GM06990 (cell line): ENCODE measurements at regions not wholly inside any gene's neighbourhood (a gene's known extent, or its start where the extent isn't known, plus 50 kb on each side); places are given as distances from the start of the nearest gene placed in this dataset.

ENCODE experiments used
- DNase-seq: peaks from one replicate; pipeline ENCODE4 v3.0.0-alpha.2; 2011; ENCODE audit not compliant: insufficient read length; ENCODE audit errors: extremely low read depth
- H3K27me3 ChIP-seq: replicated peaks from 2 replicates; pipeline ENCODE4 v1.6.0; 2011; ENCODE audit warnings: low read length; ENCODE audit not compliant: control insufficient read depth, insufficient read depth
- H3K36me3 ChIP-seq: 2 replicates; pipeline ENCODE4 v1.5.1; 2011; ENCODE audit warnings: low read length; ENCODE audit not compliant: control insufficient read depth, insufficient read depth
- H3K4me3 ChIP-seq: replicated peaks from 2 replicates; pipeline ENCODE4 v1.5.1; 2011; ENCODE audit warnings: low read depth, mild to moderate bottlenecking, control low read depth, low read length
- TF ChIP-seq, protein P1 (sequence below): IDR thresholded peaks from 2 replicates; pipeline ENCODE4 v1.5.1; 2011; ENCODE audit warnings: low read length, control low read depth, mild to moderate bottlenecking, inconsistent platforms; ENCODE audit not compliant: insufficient read depth, poor library complexity, severe bottlenecking

DNA sequence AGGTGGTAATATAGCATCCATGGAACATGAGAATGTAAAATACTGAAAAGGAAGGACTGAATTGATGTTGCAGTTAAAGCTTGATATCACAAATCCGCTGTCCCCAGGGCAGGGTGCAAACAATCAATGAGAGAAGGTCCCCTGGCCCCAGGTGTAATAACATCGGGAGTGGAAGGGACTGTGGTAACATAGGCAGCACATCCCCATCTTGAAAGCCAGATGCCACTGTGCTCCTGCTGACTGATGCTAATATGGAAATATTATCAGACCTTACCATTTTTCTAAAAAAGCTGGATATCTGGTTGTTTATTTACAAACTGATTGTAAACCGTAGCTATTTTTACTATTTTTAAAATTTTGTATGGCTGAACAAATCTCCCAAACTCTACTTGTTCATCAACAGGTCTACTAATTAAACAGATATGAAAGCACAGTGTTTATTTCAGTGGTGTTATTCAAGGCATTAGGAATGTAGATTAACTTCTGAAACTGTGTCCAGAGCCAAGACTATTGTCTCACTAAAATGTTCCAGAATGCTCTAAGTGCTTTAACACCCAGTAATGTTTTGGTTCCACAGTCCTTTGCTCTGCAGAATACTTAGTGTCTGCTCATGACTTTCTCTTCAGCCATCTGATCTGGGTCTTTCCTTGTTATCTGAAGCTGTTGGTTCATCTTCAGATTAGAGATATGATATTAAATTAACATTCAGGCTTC is 386.0 kb upstream of the RARB start:
- DNase-seq: no peak
- TF ChIP-seq, protein P1, sequence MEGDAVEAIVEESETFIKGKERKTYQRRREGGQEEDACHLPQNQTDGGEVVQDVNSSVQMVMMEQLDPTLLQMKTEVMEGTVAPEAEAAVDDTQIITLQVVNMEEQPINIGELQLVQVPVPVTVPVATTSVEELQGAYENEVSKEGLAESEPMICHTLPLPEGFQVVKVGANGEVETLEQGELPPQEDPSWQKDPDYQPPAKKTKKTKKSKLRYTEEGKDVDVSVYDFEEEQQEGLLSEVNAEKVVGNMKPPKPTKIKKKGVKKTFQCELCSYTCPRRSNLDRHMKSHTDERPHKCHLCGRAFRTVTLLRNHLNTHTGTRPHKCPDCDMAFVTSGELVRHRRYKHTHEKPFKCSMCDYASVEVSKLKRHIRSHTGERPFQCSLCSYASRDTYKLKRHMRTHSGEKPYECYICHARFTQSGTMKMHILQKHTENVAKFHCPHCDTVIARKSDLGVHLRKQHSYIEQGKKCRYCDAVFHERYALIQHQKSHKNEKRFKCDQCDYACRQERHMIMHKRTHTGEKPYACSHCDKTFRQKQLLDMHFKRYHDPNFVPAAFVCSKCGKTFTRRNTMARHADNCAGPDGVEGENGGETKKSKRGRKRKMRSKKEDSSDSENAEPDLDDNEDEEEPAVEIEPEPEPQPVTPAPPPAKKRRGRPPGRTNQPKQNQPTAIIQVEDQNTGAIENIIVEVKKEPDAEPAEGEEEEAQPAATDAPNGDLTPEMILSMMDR: no peak
- Histone ChIP-seq H3K4me3 (no peak overlapping the region), H3K36me3 (no peaks in the 10 kb centered on the region), H3K27me3 (no peaks in the 10 kb centered on the region)

DNA sequence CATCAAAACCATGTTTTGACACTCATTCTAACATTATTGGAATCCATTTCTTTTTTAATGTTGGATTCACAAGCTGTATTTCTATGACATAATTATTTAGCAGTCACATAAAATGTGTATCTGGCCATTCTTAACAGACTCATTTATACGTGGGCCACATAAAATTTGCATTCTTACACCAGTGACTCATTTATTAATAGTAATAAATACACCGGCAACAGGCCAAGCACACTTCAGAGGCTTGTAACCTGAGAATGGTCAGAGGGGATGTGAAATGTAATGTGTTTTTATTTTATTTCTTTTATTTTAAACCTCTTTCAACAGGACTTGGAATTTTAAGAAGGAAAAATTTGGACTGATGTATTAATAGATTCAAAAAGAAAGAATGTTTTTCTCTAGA is 384.9 kb upstream of the RARB start:
- Histone ChIP-seq H3K36me3 (no peaks in the 10 kb centered on the region), H3K4me3 (no peak overlapping the region), H3K27me3 (no peaks in the 10 kb centered on the region)
- no peak for DNase-seq
- TF ChIP-seq, protein P1: no peak

DNA sequence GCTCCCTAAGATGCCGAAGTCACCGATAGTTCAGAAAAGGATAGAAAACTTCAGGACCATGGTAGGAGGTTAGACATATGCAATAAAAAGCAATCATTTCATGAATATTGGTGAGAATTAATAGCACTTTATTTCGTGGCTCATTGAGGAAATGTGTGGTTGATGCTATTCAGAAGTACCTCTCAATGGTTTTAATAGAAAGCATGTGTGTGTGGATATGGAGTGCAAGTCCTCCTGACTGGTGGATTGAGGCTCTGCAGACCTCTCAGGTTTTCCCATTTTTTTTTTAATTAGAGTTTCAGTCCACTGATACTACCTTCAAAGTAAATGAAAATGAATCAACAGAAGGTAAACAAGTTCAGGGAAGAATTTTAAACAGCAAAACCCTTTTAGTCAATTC is 384.3 kb upstream of the RARB start:
- DNase-seq: no peak
- H3K27me3 ChIP-seq: no peaks in the 10 kb centered on the region
- TF ChIP-seq, protein P1: no peak
- no peaks in the 10 kb centered on the region for H3K36me3 ChIP-seq
- H3K4me3 ChIP-seq: no peak overlapping the region

GRCh38 chr3:25044762-25045710 is 383.0 kb upstream of the RARB start:
- DNase-seq: no peak
- no peaks in the 10 kb centered on the region for H3K36me3 ChIP-seq
- TF ChIP-seq, protein P1: no peak
- no peak overlapping the region for H3K4me3 ChIP-seq
- H3K27me3 ChIP-seq: no peaks in the 10 kb centered on the region

DNA sequence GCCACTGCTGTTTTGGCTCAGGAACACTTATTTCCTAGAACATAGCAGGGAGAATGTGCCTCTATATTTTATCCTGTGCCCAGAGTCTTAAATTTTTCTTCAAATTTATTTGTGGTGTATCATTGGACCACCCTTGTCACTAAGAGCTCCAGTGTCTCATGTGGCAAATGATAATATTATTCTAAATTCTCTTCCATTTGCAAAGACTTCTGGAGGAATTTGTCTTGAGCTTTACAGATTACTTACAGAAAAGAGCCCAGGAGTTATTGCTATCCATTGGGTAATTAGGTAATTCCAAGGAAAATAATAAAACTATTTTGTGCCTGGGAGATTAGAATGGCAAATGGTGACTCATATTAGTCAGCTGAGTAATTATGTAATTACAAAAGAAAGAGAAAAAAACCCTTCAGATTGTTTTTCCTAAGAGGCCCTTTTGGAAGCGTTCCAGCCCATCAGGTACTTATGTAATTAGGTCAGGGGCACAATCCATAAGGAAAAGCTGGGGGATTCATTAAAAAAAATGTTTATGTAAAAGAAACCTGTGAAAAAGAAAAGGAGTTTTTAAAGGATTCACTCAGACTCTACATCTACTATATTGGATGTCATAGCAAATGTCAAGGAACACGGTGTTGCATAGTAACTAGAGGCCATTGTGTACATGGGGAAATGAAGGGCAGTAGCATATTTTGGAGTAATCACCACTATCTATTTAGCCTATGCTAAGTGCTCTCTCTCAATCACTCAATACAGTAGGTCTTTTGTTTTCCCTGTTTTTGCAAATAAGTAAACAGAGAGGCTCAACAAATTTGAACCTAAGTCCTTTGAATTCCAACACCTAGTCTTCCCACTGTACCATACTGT is 380.9 kb upstream of the RARB start:
- H3K27me3 ChIP-seq: no peaks in the 10 kb centered on the region
- H3K36me3 ChIP-seq: no peaks in the 10 kb centered on the region
- TF ChIP-seq, protein P1: no peak
- no peak overlapping the region for H3K4me3 ChIP-seq
- DNase-seq: no peak
